ENCODE measurements at regions not wholly inside any gene's neighbourhood (a gene's known extent, or its start where the extent isn't known, plus 50 kb on each side); places are given as distances from the start of the nearest gene placed in this dataset.

DNA sequence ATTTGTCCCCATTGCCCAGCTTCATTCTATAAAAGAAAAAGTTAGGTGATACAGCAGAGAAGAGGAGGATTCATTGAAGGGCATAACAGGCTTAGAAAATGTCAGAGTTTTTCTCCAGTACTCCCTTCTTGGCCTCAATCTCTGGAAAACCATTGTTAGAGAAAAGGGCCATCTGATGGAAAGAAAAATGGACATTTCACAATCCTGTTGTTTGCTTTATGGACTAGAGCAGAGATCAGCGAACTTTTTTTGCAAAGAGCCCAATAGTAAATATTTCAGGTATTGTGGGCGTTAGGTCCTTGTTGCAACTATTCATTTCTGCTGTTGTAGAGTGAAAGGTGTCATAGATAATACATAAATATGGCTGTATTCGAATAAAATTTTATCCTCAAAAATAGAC lies 208.8 kb downstream of the TLE4 start:
- TF ChIP-seq, protein P1, sequence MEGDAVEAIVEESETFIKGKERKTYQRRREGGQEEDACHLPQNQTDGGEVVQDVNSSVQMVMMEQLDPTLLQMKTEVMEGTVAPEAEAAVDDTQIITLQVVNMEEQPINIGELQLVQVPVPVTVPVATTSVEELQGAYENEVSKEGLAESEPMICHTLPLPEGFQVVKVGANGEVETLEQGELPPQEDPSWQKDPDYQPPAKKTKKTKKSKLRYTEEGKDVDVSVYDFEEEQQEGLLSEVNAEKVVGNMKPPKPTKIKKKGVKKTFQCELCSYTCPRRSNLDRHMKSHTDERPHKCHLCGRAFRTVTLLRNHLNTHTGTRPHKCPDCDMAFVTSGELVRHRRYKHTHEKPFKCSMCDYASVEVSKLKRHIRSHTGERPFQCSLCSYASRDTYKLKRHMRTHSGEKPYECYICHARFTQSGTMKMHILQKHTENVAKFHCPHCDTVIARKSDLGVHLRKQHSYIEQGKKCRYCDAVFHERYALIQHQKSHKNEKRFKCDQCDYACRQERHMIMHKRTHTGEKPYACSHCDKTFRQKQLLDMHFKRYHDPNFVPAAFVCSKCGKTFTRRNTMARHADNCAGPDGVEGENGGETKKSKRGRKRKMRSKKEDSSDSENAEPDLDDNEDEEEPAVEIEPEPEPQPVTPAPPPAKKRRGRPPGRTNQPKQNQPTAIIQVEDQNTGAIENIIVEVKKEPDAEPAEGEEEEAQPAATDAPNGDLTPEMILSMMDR (IDR thresholded peaks at IDR 0.05; ENCODE audit: low read depth, low read length) = no peak
- TF ChIP-seq POLR2A (IDR thresholded peaks at IDR 0.05; ENCODE audit: extremely low read depth, insufficient read length) (no peak), MYC (IDR thresholded peaks at IDR 0.05; ENCODE audit: low read depth, low read length) (no peak)
